HG03159 (cell line): ENCODE measurements at regions not wholly inside any gene's neighbourhood (a gene's known extent, or its start where the extent isn't known, plus 50 kb on each side); places are given as distances from the start of the nearest gene placed in this dataset.
"Not testable (repeated sequence)": the region's sequence is repeated elsewhere in the genome, so short reads cannot be mapped to it uniquely, and the experiment has no call there.

ENCODE experiments used
- ATAC-seq: cut with Tn5 transposase; IDR thresholded peaks from one replicate; pipeline ENCODE4 v1.9.1; 2021; ENCODE audit warnings: mild to moderate bottlenecking, moderate library complexity; ENCODE audit not compliant: unreplicated experiment

DNA sequence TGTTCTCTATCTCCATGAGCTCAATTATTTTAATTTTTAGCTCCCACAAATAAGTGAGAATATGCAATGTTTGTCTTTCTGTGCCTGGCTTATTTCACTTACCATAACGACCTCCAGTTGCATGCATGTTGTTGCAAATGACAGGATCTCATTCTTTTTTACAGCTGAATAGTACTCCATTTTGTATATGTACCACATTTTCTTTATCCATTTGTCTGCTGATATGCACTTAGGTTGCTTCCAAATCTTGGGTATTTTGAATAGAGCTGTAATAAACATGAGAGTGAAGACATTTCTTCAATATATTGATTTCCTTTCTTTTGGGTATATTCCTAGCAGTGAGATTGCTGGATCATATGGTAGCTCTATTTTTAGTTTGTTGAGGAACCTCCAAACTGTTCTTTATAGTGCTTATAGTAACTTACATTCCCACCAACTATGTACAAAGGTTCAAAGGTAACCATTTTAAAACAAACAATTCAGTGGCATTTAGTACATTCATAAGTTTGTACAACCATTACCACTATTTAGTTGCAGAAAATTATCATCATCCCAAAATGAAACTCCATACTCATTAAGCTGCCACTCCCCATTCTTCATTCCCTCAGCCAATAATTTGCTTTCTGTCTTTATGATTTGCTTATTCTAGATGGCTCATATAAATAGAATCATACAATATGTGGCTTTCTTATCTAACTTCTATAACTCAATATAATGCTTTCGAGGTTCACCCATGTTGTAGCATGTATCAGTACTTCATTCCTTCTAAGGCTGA lies 255.9 kb upstream of the NFIA start:
- no peak for ATAC-seq

DNA sequence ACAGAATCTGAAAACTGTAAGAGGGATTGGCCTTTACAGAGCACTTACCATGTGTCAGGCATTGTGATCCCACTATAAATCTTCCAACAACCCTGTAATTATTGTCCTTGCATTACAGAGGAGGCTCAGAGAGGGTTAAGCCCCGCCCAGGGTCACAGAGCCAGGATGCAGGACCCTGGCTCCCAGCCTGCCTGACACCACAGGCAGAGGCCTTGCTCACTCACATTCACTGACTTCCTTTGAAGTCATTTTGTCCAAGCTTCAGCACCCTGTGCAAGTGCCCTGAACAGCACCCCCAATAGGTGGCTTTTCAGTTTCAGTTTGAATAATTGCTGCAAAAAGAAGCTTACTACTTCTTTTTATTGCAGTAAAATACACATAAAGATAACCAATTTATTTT lies 256.8 kb upstream of the NFIA start:
- ATAC-seq = no peak

DNA sequence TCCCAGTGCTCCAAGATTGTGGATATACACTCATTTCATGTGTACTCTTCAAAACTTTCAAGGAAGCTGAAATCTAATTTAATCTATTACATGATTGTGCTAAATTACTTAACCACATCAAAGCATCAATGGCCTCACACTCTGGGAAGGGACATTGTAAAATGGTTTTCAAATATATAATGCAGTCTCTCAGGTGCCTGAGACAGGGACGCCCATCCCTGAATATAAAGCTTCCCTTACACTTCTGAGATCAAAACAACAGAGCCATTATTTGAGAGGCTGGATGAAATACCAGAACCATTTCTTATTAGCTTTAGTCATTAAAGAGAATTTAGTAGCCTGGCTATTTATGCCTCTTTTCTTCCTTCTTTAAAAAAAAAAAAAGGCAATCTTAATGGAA lies 259.2 kb upstream of the NFIA start:
- no peak for ATAC-seq

DNA sequence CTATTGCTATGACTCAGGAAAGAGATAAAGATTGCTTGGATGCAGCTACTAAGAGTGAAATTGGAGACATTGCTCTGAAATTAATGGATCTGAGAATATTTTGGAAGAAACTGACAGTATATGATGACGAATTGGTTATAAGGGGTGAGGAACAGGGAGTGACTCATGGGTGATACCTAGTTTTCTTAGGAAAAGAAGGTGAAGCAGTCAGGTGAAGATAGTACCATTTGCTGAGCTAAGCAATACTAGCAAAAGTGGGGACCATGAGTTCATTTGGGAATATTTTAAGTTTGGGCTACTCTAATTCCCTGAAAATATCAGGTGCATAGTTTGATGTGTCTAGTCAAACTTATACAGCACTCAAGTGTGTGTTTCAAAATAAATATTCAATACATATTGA lies 260.1 kb upstream of the NFIA start:
- ATAC-seq = no peak

DNA sequence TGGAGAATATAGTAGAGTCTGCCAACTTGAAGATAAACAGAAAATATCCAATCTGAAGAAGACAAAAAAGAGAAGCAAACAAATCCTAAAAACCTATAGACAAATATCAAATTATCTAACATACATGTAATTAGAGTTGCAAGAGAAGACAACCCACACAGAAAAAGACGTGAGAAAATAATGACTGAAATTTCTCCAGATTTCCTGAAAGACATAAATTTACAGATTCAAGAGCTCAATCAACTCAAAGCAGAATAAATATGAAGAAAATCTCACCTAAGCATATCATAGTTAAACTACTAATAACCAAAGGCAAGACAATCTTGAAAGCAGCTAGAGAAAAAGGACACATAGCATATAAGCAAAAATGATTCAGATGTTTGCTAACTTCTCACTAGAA lies 261.2 kb upstream of the NFIA start:
- ATAC-seq = no peak

DNA sequence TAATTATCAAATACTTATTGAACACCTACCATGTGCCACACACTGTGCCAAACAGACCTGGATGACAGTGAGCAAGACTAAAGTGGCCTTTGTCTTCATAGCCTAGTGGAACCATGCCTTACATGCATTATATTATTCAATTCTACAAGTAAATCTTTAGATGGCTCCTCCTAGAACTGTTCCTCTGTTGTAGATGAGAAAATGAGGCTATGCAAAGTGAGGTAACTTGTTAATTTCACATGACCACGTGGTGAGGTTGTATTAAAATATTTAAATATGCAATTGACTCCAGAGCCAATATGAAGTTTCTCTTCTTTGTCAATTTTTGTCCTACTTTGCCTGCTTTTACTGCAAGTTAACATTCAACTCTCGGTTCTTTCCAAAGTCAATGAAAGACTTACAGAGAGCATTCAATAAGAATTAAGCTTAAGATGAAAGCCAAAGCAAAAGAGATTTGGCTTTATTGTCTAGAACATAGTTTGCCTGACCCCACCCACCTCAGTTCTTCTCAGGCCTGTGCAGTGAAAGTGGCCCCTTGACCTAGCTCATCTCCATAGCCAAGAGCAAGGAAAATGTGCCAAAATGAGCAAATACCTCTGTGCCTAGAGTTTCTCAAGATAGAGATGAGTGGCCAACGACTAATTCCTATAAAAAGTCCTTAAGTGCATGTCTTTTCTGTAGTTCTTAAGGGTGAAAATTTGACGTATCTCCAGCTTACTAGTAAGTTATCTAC lies 263.2 kb upstream of the NFIA start:
- no peak for ATAC-seq

DNA sequence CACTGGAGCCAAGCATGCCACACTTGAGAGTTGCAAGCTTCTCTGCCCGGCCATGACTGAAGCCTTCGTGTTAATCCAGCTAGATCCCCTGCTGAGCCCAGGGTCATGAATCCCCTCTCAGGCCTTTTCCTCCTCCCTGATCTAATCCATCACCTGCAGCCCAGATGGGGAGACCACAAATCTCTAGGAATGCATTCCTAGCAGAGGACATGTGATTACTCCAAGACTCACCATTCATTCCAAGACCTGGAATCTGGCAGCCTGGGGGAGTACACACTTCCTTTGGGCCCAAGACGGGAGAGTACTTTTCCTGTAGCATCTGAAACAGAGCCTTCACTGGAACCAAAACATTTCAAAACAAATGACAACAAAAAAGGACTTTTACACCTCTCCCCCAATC lies 269.3 kb upstream of the NFIA start:
- no peak for ATAC-seq

DNA sequence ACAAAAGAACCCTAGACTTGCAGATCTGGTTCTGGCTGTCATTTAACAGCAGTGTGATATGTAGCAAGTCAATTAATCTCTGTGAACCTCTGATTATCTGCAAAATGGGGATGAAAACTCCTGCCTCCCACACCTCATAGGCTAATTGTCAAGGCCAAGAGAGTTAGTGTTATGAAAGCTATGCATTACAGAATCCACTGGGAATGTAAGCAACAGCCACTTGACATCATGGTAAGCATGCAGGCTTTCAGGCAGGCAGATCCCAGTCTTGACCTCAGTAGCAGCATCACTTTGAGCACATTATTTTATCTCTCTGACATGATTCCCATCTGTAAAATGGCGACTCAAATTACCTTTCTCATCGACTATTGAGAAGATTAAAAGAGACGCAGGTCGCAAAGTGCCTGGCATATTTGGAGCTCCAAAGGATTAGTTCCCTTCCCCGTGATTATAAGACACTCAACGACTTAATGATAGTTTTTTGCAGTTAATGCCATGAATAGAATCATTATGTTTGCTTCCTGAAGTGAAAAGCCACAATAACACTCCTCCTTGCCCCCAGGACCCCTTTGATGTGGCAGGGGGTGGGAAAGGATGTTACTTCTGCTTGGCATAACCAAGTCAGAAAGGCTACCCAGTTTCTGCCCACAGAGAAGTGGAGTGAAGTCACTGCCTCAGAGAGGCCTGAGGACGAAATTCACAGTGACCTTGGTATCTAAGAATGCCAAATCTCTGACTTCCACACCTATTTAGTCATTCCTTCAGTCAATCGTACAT lies 273.0 kb upstream of the NFIA start:
- ATAC-seq = no peak

DNA sequence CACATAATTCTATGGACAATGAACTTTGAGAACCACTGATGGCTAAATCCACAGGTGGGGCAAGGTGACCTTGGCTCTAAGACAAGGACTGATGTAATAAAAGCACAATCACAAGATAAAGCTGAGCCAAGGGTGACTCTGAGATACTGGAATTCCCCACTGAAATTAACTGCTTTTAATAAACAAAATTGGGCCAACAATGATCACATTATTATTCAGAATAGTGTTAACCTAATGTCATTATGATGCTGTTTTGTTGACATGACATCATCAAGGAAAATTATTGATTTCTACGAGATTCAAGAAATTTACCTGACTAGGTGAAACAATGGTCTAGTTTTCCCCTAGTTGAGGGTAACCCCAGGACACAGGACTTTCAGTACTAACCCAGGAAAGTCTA lies 273.7 kb upstream of the NFIA start:
- ATAC-seq = no peak

DNA sequence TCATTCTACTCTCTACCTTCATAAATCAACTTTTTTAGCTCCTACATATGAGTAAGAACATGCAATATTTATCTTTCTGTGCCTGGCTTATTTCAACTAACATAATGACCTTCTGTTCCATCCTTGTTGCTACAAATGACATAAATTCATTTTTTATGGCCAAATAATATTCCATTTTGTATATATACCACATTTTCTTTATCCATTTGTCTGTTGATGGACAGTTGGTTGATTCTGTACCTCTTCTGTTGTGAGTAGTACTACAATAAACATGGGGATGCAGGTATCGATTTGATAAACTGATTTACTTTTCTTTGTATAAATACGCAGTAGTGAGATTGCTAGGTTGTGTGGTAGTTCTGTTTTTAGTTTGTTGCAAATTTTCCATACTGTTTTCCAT lies 279.5 kb upstream of the NFIA start:
- ATAC-seq = no peak

DNA sequence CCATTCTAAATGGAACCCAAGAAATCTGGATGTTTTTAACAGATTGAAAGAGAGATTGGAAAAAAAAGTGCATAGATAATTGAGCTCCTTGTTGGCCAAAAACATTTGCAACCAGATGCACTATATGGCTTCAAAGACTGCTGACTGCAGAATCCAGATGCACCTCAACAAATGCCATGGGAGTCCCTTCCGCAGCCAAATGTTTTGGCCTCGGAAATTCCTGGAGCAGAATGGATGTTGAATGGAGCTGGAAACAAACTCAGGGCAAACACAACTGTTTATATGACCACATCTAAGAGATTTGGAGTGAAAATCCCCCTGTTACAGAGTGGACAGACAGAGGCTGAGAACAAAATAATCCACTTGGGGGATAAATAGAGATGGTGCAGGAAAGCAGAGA lies 285.0 kb upstream of the NFIA start:
- no peak for ATAC-seq

DNA sequence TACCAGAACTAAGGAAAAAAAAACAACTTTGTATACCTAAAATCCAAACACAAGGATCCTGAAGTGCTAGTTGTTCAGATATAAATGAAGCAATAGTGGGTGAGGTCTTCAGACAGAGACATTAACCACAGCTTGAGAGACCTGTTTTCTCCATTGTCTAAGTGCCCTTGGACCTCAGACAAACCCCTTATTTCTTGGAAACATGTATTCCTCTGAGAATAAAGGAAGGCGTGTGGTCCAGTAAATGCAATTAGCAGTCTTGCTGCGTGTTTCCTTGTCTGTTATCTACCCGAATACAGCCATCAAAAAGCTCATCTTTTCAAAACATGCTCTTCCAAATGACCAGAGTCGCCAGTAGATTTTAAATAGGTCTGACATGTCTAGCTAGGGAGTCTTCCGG lies 291.1 kb upstream of the NFIA start:
- no peak for ATAC-seq

DNA sequence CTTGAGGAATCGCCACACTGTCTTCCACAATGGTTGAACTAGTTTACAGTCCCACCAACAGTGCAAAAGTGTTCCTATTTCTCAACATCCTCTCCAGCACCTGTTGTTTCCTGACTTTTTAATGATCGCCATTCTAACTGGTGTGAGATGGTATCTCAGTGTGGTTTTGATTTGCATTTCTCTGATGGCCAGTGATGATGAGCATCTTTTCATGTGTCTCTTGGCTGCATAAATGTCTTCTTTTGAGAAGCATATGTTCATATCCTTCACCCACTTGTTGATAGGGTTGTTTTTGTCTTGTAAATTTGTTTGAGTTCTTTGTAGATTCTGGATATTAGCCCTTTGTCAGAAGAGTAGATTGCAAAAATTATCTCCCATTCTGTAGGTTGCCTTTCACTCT lies 309.3 kb upstream of the NFIA start:
- not testable (repeated sequence) for ATAC-seq

DNA sequence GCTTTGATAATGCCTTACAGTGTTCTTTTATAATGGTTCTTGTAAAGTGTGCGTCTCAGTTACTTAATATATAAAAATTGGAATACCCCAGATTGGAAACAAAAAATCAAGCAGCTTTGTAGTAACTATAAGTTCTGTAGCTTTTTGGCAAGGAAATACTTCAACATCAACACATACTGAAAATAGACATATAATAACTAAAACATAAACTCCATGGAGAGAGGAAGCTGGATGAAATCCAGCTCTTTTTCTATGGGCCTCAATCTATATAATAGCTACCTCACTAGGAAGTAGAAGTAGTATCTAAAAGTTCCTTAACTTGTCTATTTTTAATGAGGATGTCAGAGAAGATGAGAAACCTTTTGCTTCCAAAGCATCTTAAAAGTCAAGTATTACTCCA lies 313.3 kb upstream of the NFIA start:
- no peak for ATAC-seq

DNA sequence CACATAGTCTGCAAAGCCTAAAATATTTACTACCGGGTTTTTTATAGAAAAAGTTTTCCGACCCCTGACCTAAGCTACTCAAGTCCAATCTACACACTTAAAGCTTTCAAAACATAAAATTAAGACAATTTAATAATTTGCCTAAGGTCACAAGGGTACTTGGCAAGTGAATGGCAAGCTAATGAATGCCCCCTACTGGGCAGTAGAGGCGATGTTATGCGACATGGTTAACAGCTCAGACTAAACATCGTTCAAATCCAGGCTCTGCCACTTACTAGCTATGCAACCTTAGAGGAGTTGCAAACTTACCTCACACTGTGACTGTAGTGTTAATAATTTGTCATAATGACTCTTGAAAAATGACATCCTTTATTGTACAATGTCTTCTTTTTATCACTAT lies 317.2 kb upstream of the NFIA start:
- ATAC-seq = peak; percentile 63

DNA sequence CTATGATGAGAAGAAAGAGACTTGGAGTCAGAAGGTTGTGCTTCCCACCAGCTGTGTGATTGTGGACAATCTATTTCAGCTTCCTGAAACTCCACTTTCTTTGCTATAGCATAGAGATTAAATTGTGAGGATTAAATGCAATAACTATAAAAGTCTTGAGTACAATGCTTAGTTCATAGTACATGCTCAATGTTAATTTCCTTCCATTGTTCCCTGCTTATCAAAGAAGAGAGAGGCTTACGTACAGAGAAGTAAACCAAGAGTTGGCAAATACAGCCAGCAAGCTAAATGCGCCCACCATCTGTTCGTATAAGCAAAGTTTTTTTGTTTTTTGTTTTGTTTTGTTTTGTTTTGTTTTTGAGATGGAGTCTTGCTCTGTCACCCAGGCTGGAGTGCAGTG lies 317.9 kb upstream of the NFIA start:
- no peak for ATAC-seq

DNA sequence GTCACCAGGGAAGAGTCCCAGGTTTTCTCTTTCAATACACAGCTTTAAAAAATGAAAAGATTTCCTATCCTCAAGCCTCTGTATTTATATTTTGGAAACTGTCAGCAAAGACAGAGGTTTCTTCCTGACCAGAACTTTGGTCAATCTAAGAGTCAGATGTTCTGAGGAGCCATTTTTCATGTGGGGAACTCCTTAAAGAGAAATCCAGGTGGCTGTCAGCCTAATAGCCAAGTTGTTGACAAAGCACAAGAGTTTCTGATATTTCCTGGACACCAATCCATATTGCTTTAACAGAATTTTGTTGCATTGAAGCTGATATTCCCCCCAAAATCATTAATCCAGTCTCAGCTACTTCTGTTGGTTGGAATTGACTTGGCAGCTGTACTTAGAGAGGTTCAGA lies 318.6 kb upstream of the NFIA start:
- ATAC-seq = no peak

DNA sequence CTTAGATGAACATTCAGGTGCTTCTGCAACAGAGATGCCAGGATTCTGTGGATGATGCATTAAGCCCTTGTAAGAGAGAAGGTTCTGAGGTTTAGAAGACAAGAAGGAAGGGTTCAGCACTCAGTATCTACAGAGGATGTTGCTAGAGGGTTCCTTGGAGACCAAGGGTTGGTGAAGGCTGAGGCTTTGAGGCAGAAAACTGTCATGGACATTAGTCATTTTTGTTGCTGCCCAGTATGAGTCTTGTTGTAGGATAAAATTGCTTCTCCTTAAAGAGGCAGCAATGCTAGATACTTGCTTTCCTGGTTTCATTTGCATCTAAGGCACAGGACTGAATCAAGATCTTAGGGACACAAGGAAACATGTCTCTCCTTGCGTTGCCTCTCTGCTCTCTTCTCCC lies 319.4 kb upstream of the NFIA start:
- ATAC-seq = no peak

DNA sequence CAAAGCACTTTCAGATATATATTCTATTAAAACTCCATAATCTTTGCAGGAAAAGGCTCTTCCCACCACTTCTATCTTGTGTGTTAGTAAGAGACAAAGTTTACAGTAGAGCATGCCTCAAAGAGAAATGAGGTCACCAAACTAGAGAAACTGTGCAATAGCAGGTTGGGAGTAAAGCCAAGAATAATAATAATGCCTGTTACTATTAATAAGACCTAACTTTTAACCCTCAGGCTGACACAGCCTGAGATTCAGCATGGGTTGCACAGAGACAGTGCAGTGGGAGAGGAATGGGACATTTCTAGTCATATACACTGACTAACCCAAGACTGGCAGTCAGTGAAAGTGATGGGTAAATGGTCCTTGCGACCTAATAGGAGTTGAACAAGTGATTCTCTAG lies 320.2 kb upstream of the NFIA start:
- ATAC-seq = no peak

DNA sequence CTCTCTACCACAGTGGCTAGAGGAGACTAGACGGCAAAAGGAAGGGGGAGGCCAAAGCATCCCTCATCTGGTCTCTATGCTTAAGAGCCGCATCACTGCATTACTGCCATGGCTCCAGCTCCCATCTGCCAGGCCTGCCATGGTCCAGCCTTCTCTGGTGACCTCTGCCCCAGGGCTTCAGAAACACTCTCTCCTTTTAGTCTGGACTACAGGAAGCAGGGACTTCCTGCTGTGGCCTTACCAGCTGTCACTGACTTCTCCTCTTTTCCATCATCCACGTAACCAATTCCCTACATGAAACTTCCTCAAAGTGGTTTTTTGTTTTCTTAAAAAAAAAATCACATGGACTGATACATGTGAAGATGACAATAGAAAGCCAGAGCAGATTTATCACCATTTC lies 323.1 kb upstream of the NFIA start:
- no peak for ATAC-seq

DNA sequence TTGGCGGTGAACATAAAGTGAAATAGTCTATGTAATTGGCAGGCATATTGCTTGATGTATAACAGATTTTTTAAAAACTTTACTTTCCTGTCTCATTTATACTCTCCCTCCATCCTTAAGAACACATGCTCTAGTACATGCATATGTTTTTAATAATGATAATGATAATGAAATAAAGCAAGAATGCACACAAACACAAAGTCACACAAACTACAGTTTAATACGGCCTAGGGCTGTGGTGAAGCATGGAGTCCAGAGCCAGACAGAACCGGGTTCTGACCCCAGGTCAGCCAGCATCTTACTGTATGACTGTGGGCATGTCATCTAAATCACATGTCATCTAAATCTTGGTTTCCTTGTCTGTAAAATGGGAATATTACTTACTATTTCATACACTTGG lies 324.9 kb upstream of the NFIA start:
- ATAC-seq = no peak
